ENCODE measurements at regions not wholly inside any gene's neighbourhood (a gene's known extent, or its start where the extent isn't known, plus 50 kb on each side); places are given as distances from the start of the nearest gene placed in this dataset.
A peak's percentile ranks its signal among the peaks of the same experiment; 100 is the strongest.

- H3K36me3 Mint-ChIP-seq (ENCODE audit: low read depth): no peaks in the 10 kb centered on the region
- no peaks in the 10 kb centered on the region for H3K4me1 Mint-ChIP-seq
- no peaks in the 10 kb centered on the region for H3K9me3 Mint-ChIP-seq
- no peak overlapping the region for H3K27ac Mint-ChIP-seq
- DNase-seq (no peak), ATAC-seq (no peak)
- H3K4me3 Mint-ChIP-seq: no peak overlapping the region
- H3K27me3 Mint-ChIP-seq: peaks cover 4% of the 10 kb centered on the region
Measured at GRCh38 chr9:99387431-99387830, 165.3 kb downstream of the SEC61B start.

- Mint-ChIP-seq H3K27me3 (peaks cover 4% of the 10 kb centered on the region), H3K36me3 (ENCODE audit: low read depth) (no peaks in the 10 kb centered on the region), H3K4me1 (no peaks in the 10 kb centered on the region), H3K9me3 (no peaks in the 10 kb centered on the region), H3K4me3 (no peak overlapping the region), H3K27ac (no peak overlapping the region)
- no peak for ATAC-seq
- DNase-seq: no peak
Measured at GRCh38 chr9:99389087-99390033, 167.3 kb downstream of the SEC61B start.

- Mint-ChIP-seq H3K4me1 (peaks cover 5% of the 10 kb centered on the region), H3K36me3 (ENCODE audit: low read depth) (no peaks in the 10 kb centered on the region), H3K9me3 (no peaks in the 10 kb centered on the region), H3K27me3 (peaks cover 2% of the 10 kb centered on the region), H3K4me3 (no peak overlapping the region), H3K27ac (no peak overlapping the region)
- DNase-seq: no peak
- no peak for ATAC-seq
Measured at GRCh38 chr9:99391937-99392594, 170.0 kb downstream of the SEC61B start.

- Mint-ChIP-seq H3K27me3 (peaks cover 2% of the 10 kb centered on the region), H3K36me3 (ENCODE audit: low read depth) (no peaks in the 10 kb centered on the region), H3K4me3 (no peak overlapping the region), H3K27ac (no peak overlapping the region), H3K9me3 (no peaks in the 10 kb centered on the region), H3K4me1 (peaks cover 5% of the 10 kb centered on the region)
- ATAC-seq (no peak), DNase-seq (no peak)
Measured at GRCh38 chr9:99392986-99393385, 170.9 kb downstream of the SEC61B start.

- no peaks in the 10 kb centered on the region for H3K36me3 Mint-ChIP-seq (ENCODE audit: low read depth)
- H3K27me3 Mint-ChIP-seq: peaks cover 2% of the 10 kb centered on the region
- no peak overlapping the region for H3K4me3 Mint-ChIP-seq
- peaks cover 5% of the 10 kb centered on the region for H3K4me1 Mint-ChIP-seq
- no peak for DNase-seq
- H3K27ac Mint-ChIP-seq: no peak overlapping the region
- ATAC-seq: no peak
- no peaks in the 10 kb centered on the region for H3K9me3 Mint-ChIP-seq
Measured at GRCh38 chr9:99393993-99394392, 171.9 kb downstream of the SEC61B start.

GRCh38 chr9:99398241-99398640 is 176.2 kb downstream of the SEC61B start:
- Mint-ChIP-seq H3K27ac (no peak overlapping the region), H3K36me3 (ENCODE audit: low read depth) (no peaks in the 10 kb centered on the region), H3K4me3 (no peak overlapping the region), H3K4me1 (peaks cover 5% of the 10 kb centered on the region), H3K9me3 (no peaks in the 10 kb centered on the region), H3K27me3 (peaks cover 4% of the 10 kb centered on the region)
- DNase-seq (no peak), ATAC-seq (peak; percentile 36)

- H3K27ac Mint-ChIP-seq: no peak overlapping the region
- DNase-seq: no peak
- H3K27me3 Mint-ChIP-seq: peaks cover 5% of the 10 kb centered on the region
- no peak for ATAC-seq
- no peak overlapping the region for H3K4me3 Mint-ChIP-seq
- no peaks in the 10 kb centered on the region for H3K9me3 Mint-ChIP-seq
- H3K36me3 Mint-ChIP-seq (ENCODE audit: low read depth): no peaks in the 10 kb centered on the region
- H3K4me1 Mint-ChIP-seq: peaks cover 5% of the 10 kb centered on the region
Measured at GRCh38 chr9:99399474-99399873, 177.4 kb downstream of the SEC61B start.

GRCh38 chr9:99400184-99400731 is 178.2 kb downstream of the SEC61B start:
- ATAC-seq: no peak

GRCh38 chr9:99401680-99402504 is 179.8 kb downstream of the SEC61B start:
- no peaks in the 10 kb centered on the region for H3K4me1 Mint-ChIP-seq
- no peak overlapping the region for H3K4me3 Mint-ChIP-seq
- no peaks in the 10 kb centered on the region for H3K36me3 Mint-ChIP-seq (ENCODE audit: low read depth)
- peaks cover 6% of the 10 kb centered on the region for H3K27me3 Mint-ChIP-seq
- H3K27ac Mint-ChIP-seq: no peak overlapping the region
- DNase-seq (no peak), ATAC-seq (no peak)
- no peaks in the 10 kb centered on the region for H3K9me3 Mint-ChIP-seq

More at GRCh38 chr9:99400184-99400731, 178.2 kb downstream of the SEC61B start:
- DNase-seq: no peak
- no peaks in the 10 kb centered on the region for H3K9me3 Mint-ChIP-seq
- H3K4me1 Mint-ChIP-seq: peaks cover 2% of the 10 kb centered on the region
- no peak overlapping the region for H3K4me3 Mint-ChIP-seq
- peaks cover 8% of the 10 kb centered on the region for H3K27me3 Mint-ChIP-seq
- no peak overlapping the region for H3K27ac Mint-ChIP-seq
- H3K36me3 Mint-ChIP-seq (ENCODE audit: low read depth): no peaks in the 10 kb centered on the region

- DNase-seq: no peak
- Mint-ChIP-seq H3K4me3 (no peak overlapping the region), H3K27ac (no peak overlapping the region), H3K36me3 (ENCODE audit: low read depth) (no peaks in the 10 kb centered on the region), H3K9me3 (no peaks in the 10 kb centered on the region), H3K27me3 (peaks cover 9% of the 10 kb centered on the region), H3K4me1 (no peaks in the 10 kb centered on the region)
- no peak for ATAC-seq
Measured at GRCh38 chr9:99403371-99403770, 181.3 kb downstream of the SEC61B start.

- no peaks in the 10 kb centered on the region for H3K36me3 Mint-ChIP-seq (ENCODE audit: low read depth)
- no peak overlapping the region for H3K27ac Mint-ChIP-seq
- H3K4me3 Mint-ChIP-seq: no peak overlapping the region
- no peaks in the 10 kb centered on the region for H3K4me1 Mint-ChIP-seq
- ATAC-seq (no peak), DNase-seq (no peak)
- no peaks in the 10 kb centered on the region for H3K9me3 Mint-ChIP-seq
- H3K27me3 Mint-ChIP-seq: peaks cover 9% of the 10 kb centered on the region
Measured at GRCh38 chr9:99405359-99405758, 183.3 kb downstream of the SEC61B start.

GRCh38 chr9:99406939-99407338 is 184.9 kb downstream of the SEC61B start:
- H3K36me3 Mint-ChIP-seq (ENCODE audit: low read depth): no peaks in the 10 kb centered on the region
- ATAC-seq: no peak
- H3K4me3 Mint-ChIP-seq: no peak overlapping the region
- no peak for DNase-seq
- peaks cover 17% of the 10 kb centered on the region for H3K27me3 Mint-ChIP-seq
- H3K27ac Mint-ChIP-seq: no peak overlapping the region
- H3K9me3 Mint-ChIP-seq: peaks cover 3% of the 10 kb centered on the region
- no peaks in the 10 kb centered on the region for H3K4me1 Mint-ChIP-seq

- Mint-ChIP-seq H3K27ac (no peak overlapping the region), H3K9me3 (peaks cover 3% of the 10 kb centered on the region)
Measured at GRCh38 chr9:99411068-99411467, 189.0 kb downstream of the SEC61B start.

GRCh38 chr9:99411479-99412115 is 189.5 kb downstream of the SEC61B start:
- H3K4me1 Mint-ChIP-seq: peaks cover 4% of the 10 kb centered on the region
- H3K9me3 Mint-ChIP-seq: peaks cover 3% of the 10 kb centered on the region
- no peak overlapping the region for H3K27ac Mint-ChIP-seq
- H3K27me3 Mint-ChIP-seq: peaks cover 19% of the 10 kb centered on the region
- DNase-seq: no peak
- no peaks in the 10 kb centered on the region for H3K36me3 Mint-ChIP-seq (ENCODE audit: low read depth)
- no peak for ATAC-seq
- H3K4me3 Mint-ChIP-seq: no peak overlapping the region

More at GRCh38 chr9:99411068-99411467, 189.0 kb downstream of the SEC61B start:
- ATAC-seq (no peak), DNase-seq (no peak)
- Mint-ChIP-seq H3K36me3 (ENCODE audit: low read depth) (no peaks in the 10 kb centered on the region), H3K27me3 (peaks cover 16% of the 10 kb centered on the region), H3K4me1 (peaks cover 2% of the 10 kb centered on the region), H3K4me3 (no peak overlapping the region)
